ENCODE measurements at regions not wholly inside any gene's neighbourhood (a gene's known extent, or its start where the extent isn't known, plus 50 kb on each side); places are given as distances from the start of the nearest gene placed in this dataset.

GRCh38 chr10:9209105-9209798 is 1154.8 kb downstream of the GATA3 start:
- Mint-ChIP-seq H3K9me3 (ENCODE audit: unreplicated experiment) (no peaks in the 10 kb centered on the region), H3K4me3 (ENCODE audit: unreplicated experiment) (no peak overlapping the region), H3K27ac (ENCODE audit: unreplicated experiment) (no peak overlapping the region), H3K27me3 (ENCODE audit: insufficient read depth, unreplicated experiment) (peaks cover 3% of the 10 kb centered on the region), H3K36me3 (ENCODE audit: insufficient read depth, unreplicated experiment) (no peaks in the 10 kb centered on the region), H3K4me1 (ENCODE audit: low read depth, unreplicated experiment) (peaks cover 6% of the 10 kb centered on the region)
- Histone ChIP-seq H3K9me3 (no peaks in the 10 kb centered on the region), H3K27me3 (replicated peaks; ENCODE audit: control insufficient read depth, insufficient read depth, low read length) (no peaks in the 10 kb centered on the region; the same call in 1 of the 2 replicates), H3K36me3 (ENCODE audit: control insufficient read depth, insufficient read depth, low read length) (no peaks in the 10 kb centered on the region), H3K4me1 (no peaks in the 10 kb centered on the region), H3K4me3 (ENCODE audit: low read depth, low read length) (no peak overlapping the region)
- peak; percentile 89 to 96 for TF ChIP-seq CTCF (IDR thresholded peaks at IDR 0.05; ENCODE audit: insufficient read depth in 1 of 2, low read depth in 1 of 2, low read length in 1 of 2, severe bottlenecking in 1 of 2, unreplicated experiment in 1 of 2)
- DNase-seq, result peak; percentile 63 to 77
- no TSS peak for BruUV-seq (replicated peaks)
- POLR2A ChIA-PET, result interaction anchor here (0.6 kb wide), 1 partner anchor 844 kb away, joined by 4 read pairs; no protein-coding TSS in a partner anchor
- CTCF ChIA-PET, result interaction anchor here (1.0 kb wide), 1 partner anchor 1684 kb away, joined by 10 read pairs; no protein-coding TSS in a partner anchor
- intact Hi-C loops (cut with micrococcal nuclease; ENCODE audit: unreplicated experiment), result loop anchor here (1.0 to 5.0 kb wide), 6 partner anchors 93 to 1684 kb away; partner anchors contain the start of gene GATA3

- ChIA-PET POLR2A (no interaction called here), CTCF (no interaction called here)
- Histone ChIP-seq H3K4me1 (no peaks in the 10 kb centered on the region), H3K9me3 (no peaks in the 10 kb centered on the region), H3K36me3 (ENCODE audit: control insufficient read depth, insufficient read depth, low read length) (no peaks in the 10 kb centered on the region), H3K4me3 (ENCODE audit: low read depth, low read length) (no peak overlapping the region), H3K27me3 (replicated peaks; ENCODE audit: control insufficient read depth, insufficient read depth, low read length) (no peaks in the 10 kb centered on the region; the same call in 1 of the 2 replicates)
- no peaks in the 10 kb centered on the region for H3K36me3 Mint-ChIP-seq (ENCODE audit: insufficient read depth, unreplicated experiment)
- DNase-seq, result peak in 1 of 2 experiments; percentile 29
- TF ChIP-seq CTCF (IDR thresholded peaks at IDR 0.05; ENCODE audit: insufficient read depth in 1 of 2, low read depth in 1 of 2, low read length in 1 of 2, severe bottlenecking in 1 of 2, unreplicated experiment in 1 of 2), result peak; percentile 61 to 73
- peaks cover 3% of the 10 kb centered on the region for H3K27me3 Mint-ChIP-seq (ENCODE audit: insufficient read depth, unreplicated experiment)
- intact Hi-C loops (cut with micrococcal nuclease; ENCODE audit: unreplicated experiment), result no loop called here
- peaks cover 6% of the 10 kb centered on the region for H3K4me1 Mint-ChIP-seq (ENCODE audit: low read depth, unreplicated experiment)
- no peaks in the 10 kb centered on the region for H3K9me3 Mint-ChIP-seq (ENCODE audit: unreplicated experiment)
- no TSS peak for BruUV-seq (replicated peaks)
- no peak overlapping the region for H3K27ac Mint-ChIP-seq (ENCODE audit: unreplicated experiment)
- no peak overlapping the region for H3K4me3 Mint-ChIP-seq (ENCODE audit: unreplicated experiment)
These were observed 1156.7 kb downstream of the GATA3 start for GRCh38 chr10:9211228-9211627.

- no peaks in the 10 kb centered on the region; the same call in 1 of the 2 replicates for H3K27me3 ChIP-seq (replicated peaks; ENCODE audit: control insufficient read depth, insufficient read depth, low read length)
- no TSS peak for BruUV-seq (replicated peaks)
- ChIA-PET POLR2A (no interaction called here), CTCF (no interaction called here)
- DNase-seq, result no peak
- no peak for TF ChIP-seq CTCF (IDR thresholded peaks at IDR 0.05; ENCODE audit: insufficient read depth in 1 of 2, low read depth in 1 of 2, low read length in 1 of 2, severe bottlenecking in 1 of 2, unreplicated experiment in 1 of 2)
- Mint-ChIP-seq H3K27ac (ENCODE audit: unreplicated experiment) (no peak overlapping the region), H3K4me3 (ENCODE audit: unreplicated experiment) (no peak overlapping the region), H3K27me3 (ENCODE audit: insufficient read depth, unreplicated experiment) (peaks cover 2% of the 10 kb centered on the region), H3K4me1 (ENCODE audit: low read depth, unreplicated experiment) (no peaks in the 10 kb centered on the region), H3K36me3 (ENCODE audit: insufficient read depth, unreplicated experiment) (no peaks in the 10 kb centered on the region), H3K9me3 (ENCODE audit: unreplicated experiment) (no peaks in the 10 kb centered on the region)
- H3K4me1 ChIP-seq, result no peaks in the 10 kb centered on the region
- H3K9me3 ChIP-seq, result no peaks in the 10 kb centered on the region
- H3K36me3 ChIP-seq (ENCODE audit: control insufficient read depth, insufficient read depth, low read length), result no peaks in the 10 kb centered on the region
- intact Hi-C loops (cut with micrococcal nuclease; ENCODE audit: unreplicated experiment), result no loop called here
- H3K4me3 ChIP-seq (ENCODE audit: low read depth, low read length), result no peak overlapping the region
These were observed 1160.1 kb downstream of the GATA3 start for GRCh38 chr10:9214618-9215017.
